ENCODE measurements at regions not wholly inside any gene's neighbourhood (a gene's known extent, or its start where the extent isn't known, plus 50 kb on each side); places are given as distances from the start of the nearest gene placed in this dataset.

DNA sequence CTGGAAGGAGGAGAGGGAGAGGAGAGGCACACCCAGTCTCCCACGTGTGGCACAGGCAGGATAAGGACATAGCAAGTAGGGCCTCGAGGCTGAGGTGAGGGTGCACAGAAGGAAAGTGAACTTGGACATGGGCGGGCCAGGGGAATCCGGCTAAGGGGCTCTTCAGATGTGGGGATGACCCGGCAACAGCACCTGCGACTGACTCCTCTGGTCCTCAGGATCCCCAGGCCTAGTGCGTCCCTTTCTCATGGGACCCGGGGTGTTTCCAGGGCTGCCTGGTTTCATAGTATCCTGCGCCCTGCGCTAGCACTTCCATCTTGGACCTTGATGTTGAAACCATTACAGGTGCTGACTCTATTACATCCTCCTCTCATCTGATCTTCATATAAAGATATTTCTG is 96.1 kb upstream of the LYZL2 start:
- Histone ChIP-seq H3K36me3 (ENCODE audit: insufficient read depth, low read length) (no peaks in the 10 kb centered on the region), H3K9me3 (ENCODE audit: low read length) (no peaks in the 10 kb centered on the region), H3K9ac (ENCODE audit: low read length) (no peak overlapping the region), H3K27ac (ENCODE audit: low read length) (no peak overlapping the region), H3F3A (ENCODE audit: insufficient read depth, low read length, poor library complexity, severe bottlenecking) (no peaks in the 10 kb centered on the region), H4K20me1 (ENCODE audit: insufficient read depth) (no peaks in the 10 kb centered on the region), H3K4me3 (ENCODE audit: low read length) (no peak overlapping the region), H3K79me2 (replicated peaks; ENCODE audit: insufficient read depth, low read length) (no peaks in the 10 kb centered on the region), H3K4me2 (ENCODE audit: low read length) (no peak overlapping the region), H2AFZ (ENCODE audit: low read depth, low read length) (no peak overlapping the region), H3K9me2 (ENCODE audit: insufficient read depth, low read length) (no peaks in the 10 kb centered on the region), H3K27me3 (ENCODE audit: insufficient read depth, low read depth, low read length) (no peaks in the 10 kb centered on the region)
- TF ChIP-seq EZH2 (IDR thresholded peaks at IDR 0.05; ENCODE audit: borderline replicate concordance, insufficient read depth, low read length, poor library complexity, severe bottlenecking) (no peak), CTCF (IDR thresholded peaks at IDR 0.05; ENCODE audit: poor library complexity, severe bottlenecking) (no peak), MXI1 (conservative IDR thresholded peaks at IDR 0.05; ENCODE audit: poor library complexity, severe bottlenecking) (no peak), EP300 (conservative IDR thresholded peaks at IDR 0.05; ENCODE audit: poor library complexity, severe bottlenecking) (no peak)
- TF ChIP-seq, protein P1, sequence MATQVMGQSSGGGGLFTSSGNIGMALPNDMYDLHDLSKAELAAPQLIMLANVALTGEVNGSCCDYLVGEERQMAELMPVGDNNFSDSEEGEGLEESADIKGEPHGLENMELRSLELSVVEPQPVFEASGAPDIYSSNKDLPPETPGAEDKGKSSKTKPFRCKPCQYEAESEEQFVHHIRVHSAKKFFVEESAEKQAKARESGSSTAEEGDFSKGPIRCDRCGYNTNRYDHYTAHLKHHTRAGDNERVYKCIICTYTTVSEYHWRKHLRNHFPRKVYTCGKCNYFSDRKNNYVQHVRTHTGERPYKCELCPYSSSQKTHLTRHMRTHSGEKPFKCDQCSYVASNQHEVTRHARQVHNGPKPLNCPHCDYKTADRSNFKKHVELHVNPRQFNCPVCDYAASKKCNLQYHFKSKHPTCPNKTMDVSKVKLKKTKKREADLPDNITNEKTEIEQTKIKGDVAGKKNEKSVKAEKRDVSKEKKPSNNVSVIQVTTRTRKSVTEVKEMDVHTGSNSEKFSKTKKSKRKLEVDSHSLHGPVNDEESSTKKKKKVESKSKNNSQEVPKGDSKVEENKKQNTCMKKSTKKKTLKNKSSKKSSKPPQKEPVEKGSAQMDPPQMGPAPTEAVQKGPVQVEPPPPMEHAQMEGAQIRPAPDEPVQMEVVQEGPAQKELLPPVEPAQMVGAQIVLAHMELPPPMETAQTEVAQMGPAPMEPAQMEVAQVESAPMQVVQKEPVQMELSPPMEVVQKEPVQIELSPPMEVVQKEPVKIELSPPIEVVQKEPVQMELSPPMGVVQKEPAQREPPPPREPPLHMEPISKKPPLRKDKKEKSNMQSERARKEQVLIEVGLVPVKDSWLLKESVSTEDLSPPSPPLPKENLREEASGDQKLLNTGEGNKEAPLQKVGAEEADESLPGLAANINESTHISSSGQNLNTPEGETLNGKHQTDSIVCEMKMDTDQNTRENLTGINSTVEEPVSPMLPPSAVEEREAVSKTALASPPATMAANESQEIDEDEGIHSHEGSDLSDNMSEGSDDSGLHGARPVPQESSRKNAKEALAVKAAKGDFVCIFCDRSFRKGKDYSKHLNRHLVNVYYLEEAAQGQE (IDR thresholded peaks at IDR 0.05; ENCODE audit: borderline replicate concordance): no peak

DNA sequence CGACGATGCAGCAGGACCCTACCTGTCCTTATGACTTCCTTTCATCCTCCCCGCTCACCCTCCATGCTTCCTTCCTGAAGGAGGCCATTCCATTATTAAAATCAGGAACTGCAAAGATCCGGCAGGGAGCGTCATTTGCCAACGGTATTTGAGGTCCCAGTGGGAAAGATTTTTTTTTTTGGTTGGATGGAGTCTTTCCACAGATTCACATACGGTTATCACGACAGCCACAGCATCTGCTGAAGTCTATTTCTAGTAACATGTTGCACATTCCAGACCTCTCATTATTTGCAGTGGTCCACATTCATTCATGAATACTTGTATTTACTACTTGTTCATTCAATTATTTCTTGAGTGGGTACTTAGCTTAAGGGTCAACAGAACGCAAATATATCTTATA is 94.7 kb upstream of the LYZL2 start:
- Histone ChIP-seq H3K27ac (ENCODE audit: low read length) (no peak overlapping the region), H3K79me2 (replicated peaks; ENCODE audit: insufficient read depth, low read length) (no peaks in the 10 kb centered on the region), H3K9me3 (ENCODE audit: low read length) (no peaks in the 10 kb centered on the region), H4K20me1 (ENCODE audit: insufficient read depth) (no peaks in the 10 kb centered on the region), H3K4me3 (ENCODE audit: low read length) (no peak overlapping the region), H3K9ac (ENCODE audit: low read length) (no peak overlapping the region), H3K27me3 (ENCODE audit: insufficient read depth, low read depth, low read length) (no peaks in the 10 kb centered on the region), H3K36me3 (ENCODE audit: insufficient read depth, low read length) (no peaks in the 10 kb centered on the region), H3K9me2 (ENCODE audit: insufficient read depth, low read length) (no peaks in the 10 kb centered on the region), H2AFZ (ENCODE audit: low read depth, low read length) (no peak overlapping the region), H3F3A (ENCODE audit: insufficient read depth, low read length, poor library complexity, severe bottlenecking) (no peaks in the 10 kb centered on the region), H3K4me2 (ENCODE audit: low read length) (no peak overlapping the region)
- TF ChIP-seq, protein P1 (IDR thresholded peaks at IDR 0.05; ENCODE audit: borderline replicate concordance): no peak
- TF ChIP-seq TAF1 (IDR thresholded peaks at IDR 0.05; ENCODE audit: low read depth): no peak
- TF ChIP-seq MXI1 (conservative IDR thresholded peaks at IDR 0.05; ENCODE audit: poor library complexity, severe bottlenecking): no peak
- no peak for TF ChIP-seq SMC3 (conservative IDR thresholded peaks at IDR 0.05; ENCODE audit: poor library complexity)
- TF ChIP-seq POLR2AphosphoS5 (IDR thresholded peaks at IDR 0.05): no peak
- no peak for TF ChIP-seq RAD21 (conservative IDR thresholded peaks at IDR 0.05)
- no peak for TF ChIP-seq EP300 (conservative IDR thresholded peaks at IDR 0.05; ENCODE audit: poor library complexity, severe bottlenecking)
- TF ChIP-seq EZH2 (IDR thresholded peaks at IDR 0.05; ENCODE audit: borderline replicate concordance, insufficient read depth, low read length, poor library complexity, severe bottlenecking): no peak
- no peak for TF ChIP-seq CTCF (IDR thresholded peaks at IDR 0.05; ENCODE audit: poor library complexity, severe bottlenecking)
